ENCODE measurements at regions not wholly inside any gene's neighbourhood (a gene's known extent, or its start where the extent isn't known, plus 50 kb on each side); places are given as distances from the start of the nearest gene placed in this dataset.

DNA sequence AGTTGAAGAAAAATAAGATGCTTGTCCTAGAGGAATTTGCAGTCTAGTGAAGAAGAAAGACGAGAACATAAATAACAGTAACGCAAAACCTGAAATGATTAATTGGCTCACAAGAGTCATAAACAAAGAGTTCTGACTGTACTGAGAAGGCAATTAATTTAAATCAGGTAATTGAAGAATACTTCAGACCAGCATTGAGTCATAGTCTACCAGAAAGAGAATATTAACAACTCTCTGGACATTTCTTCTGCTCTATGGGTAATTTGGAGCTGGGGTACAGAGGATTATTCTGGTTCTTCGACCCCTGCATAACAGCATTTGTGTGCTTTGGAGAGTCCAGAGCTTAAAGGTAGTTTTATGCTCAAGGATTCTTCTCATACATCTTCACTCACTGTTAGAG lies 390.3 kb upstream of the DCN start:
- Mint-ChIP-seq H3K9me3 (no peaks in the 10 kb centered on the region), H3K36me3 (no peaks in the 10 kb centered on the region), H3K27me3 (peaks cover 5% of the 10 kb centered on the region), H3K27ac (no peak overlapping the region), H3K4me3 (no peak overlapping the region), H3K4me1 (peaks cover 3 to 5% (median 4%) of the 10 kb centered on the region in 4 donors)
- H3K9me3 ChIP-seq (ENCODE audit: control insufficient read depth in 2 of 2, low read length in 2 of 2) = no peaks in the 10 kb centered on the region
- DNase-seq (no peak), ATAC-seq (ENCODE audit: low read depth in 2 of 2) (no peak)
- H3K4me3 ChIP-seq (ENCODE audit: low read depth, low read length) = no peak overlapping the region
- no peaks in the 10 kb centered on the region for H3K27me3 ChIP-seq (ENCODE audit: control insufficient read depth, insufficient read depth, low read length)
- no peak overlapping the region for H3K27ac ChIP-seq (ENCODE audit: insufficient read depth, low read length, poor library complexity, severe bottlenecking)
- no peaks in the 10 kb centered on the region for H3K4me1 ChIP-seq (ENCODE audit: control insufficient read depth, insufficient read depth, low read length, poor library complexity, severe bottlenecking)
- no peaks in the 10 kb centered on the region for H3K36me3 ChIP-seq (ENCODE audit: control insufficient read depth, insufficient read depth, low read length)

GRCh38 chr12:91567100-91567485 lies 384.5 kb upstream of the DCN start:
- H3K36me3 Mint-ChIP-seq = peaks cover 5% of the 10 kb centered on the region
- no peak overlapping the region for H3K27ac ChIP-seq (ENCODE audit: insufficient read depth, low read length, poor library complexity, severe bottlenecking)
- H3K4me1 Mint-ChIP-seq = peaks cover 6 to 16% (median 13%) of the 10 kb centered on the region in 4 donors
- no peaks in the 10 kb centered on the region for H3K9me3 ChIP-seq (ENCODE audit: control insufficient read depth in 2 of 2, low read length in 2 of 2)
- no peaks in the 10 kb centered on the region for H3K36me3 ChIP-seq (ENCODE audit: control insufficient read depth, insufficient read depth, low read length)
- H3K27ac Mint-ChIP-seq = no peak overlapping the region
- no peaks in the 10 kb centered on the region for H3K27me3 ChIP-seq (ENCODE audit: control insufficient read depth, insufficient read depth, low read length)
- no peaks in the 10 kb centered on the region for H3K9me3 Mint-ChIP-seq
- no peak overlapping the region for H3K4me3 Mint-ChIP-seq
- DNase-seq (no peak), ATAC-seq (ENCODE audit: low read depth in 2 of 2) (no peak)
- H3K4me1 ChIP-seq (ENCODE audit: control insufficient read depth, insufficient read depth, low read length, poor library complexity, severe bottlenecking) = peaks cover 4% of the 10 kb centered on the region
- no peak overlapping the region for H3K4me3 ChIP-seq (ENCODE audit: low read depth, low read length)
- H3K27me3 Mint-ChIP-seq = no peaks in the 10 kb centered on the region

- Histone ChIP-seq H3K27ac (ENCODE audit: insufficient read depth, low read length, poor library complexity, severe bottlenecking) (no peak overlapping the region), H3K4me3 (ENCODE audit: low read depth, low read length) (no peak overlapping the region), H3K4me1 (ENCODE audit: control insufficient read depth, insufficient read depth, low read length, poor library complexity, severe bottlenecking) (peaks cover 4% of the 10 kb centered on the region), H3K36me3 (ENCODE audit: control insufficient read depth, insufficient read depth, low read length) (no peaks in the 10 kb centered on the region), H3K27me3 (ENCODE audit: control insufficient read depth, insufficient read depth, low read length) (no peaks in the 10 kb centered on the region), H3K9me3 (ENCODE audit: control insufficient read depth in 2 of 2, low read length in 2 of 2) (no peaks in the 10 kb centered on the region)
- Mint-ChIP-seq H3K9me3 (no peaks in the 10 kb centered on the region), H3K27me3 (no peaks in the 10 kb centered on the region), H3K27ac (no peak overlapping the region), H3K4me3 (no peak overlapping the region), H3K36me3 (peaks cover 7% of the 10 kb centered on the region), H3K4me1 (peaks cover 11 to 19% (median 16%) of the 10 kb centered on the region in 4 donors)
- DNase-seq (no peak), ATAC-seq (ENCODE audit: low read depth in 2 of 2) (no peak)
Measured at GRCh38 chr12:91566328-91567099, 383.9 kb upstream of the DCN start.

GRCh38 chr12:91565846-91566245 lies 383.2 kb upstream of the DCN start:
- H3K9me3 Mint-ChIP-seq = no peaks in the 10 kb centered on the region
- H3K36me3 Mint-ChIP-seq = peaks cover 7% of the 10 kb centered on the region
- no peaks in the 10 kb centered on the region for H3K9me3 ChIP-seq (ENCODE audit: control insufficient read depth in 2 of 2, low read length in 2 of 2)
- H3K27ac Mint-ChIP-seq = no peak overlapping the region
- DNase-seq = no peak
- no peak overlapping the region for H3K27ac ChIP-seq (ENCODE audit: insufficient read depth, low read length, poor library complexity, severe bottlenecking)
- ATAC-seq (ENCODE audit: low read depth in 2 of 2) = no peak
- no peaks in the 10 kb centered on the region for H3K27me3 ChIP-seq (ENCODE audit: control insufficient read depth, insufficient read depth, low read length)
- no peak overlapping the region for H3K4me3 ChIP-seq (ENCODE audit: low read depth, low read length)
- no peaks in the 10 kb centered on the region for H3K27me3 Mint-ChIP-seq
- no peak overlapping the region for H3K4me3 Mint-ChIP-seq
- H3K4me1 ChIP-seq (ENCODE audit: control insufficient read depth, insufficient read depth, low read length, poor library complexity, severe bottlenecking) = peaks cover 4% of the 10 kb centered on the region
- peaks cover 17 to 23% (median 18%) of the 10 kb centered on the region in 4 donors for H3K4me1 Mint-ChIP-seq
- H3K36me3 ChIP-seq (ENCODE audit: control insufficient read depth, insufficient read depth, low read length) = no peaks in the 10 kb centered on the region

- H3K27me3 Mint-ChIP-seq = no peaks in the 10 kb centered on the region
- H3K36me3 Mint-ChIP-seq = peaks cover 7% of the 10 kb centered on the region
- Histone ChIP-seq H3K36me3 (ENCODE audit: control insufficient read depth, insufficient read depth, low read length) (no peaks in the 10 kb centered on the region), H3K4me3 (ENCODE audit: low read depth, low read length) (no peak overlapping the region), H3K27ac (ENCODE audit: insufficient read depth, low read length, poor library complexity, severe bottlenecking) (no peak overlapping the region), H3K4me1 (ENCODE audit: control insufficient read depth, insufficient read depth, low read length, poor library complexity, severe bottlenecking) (peaks cover 4% of the 10 kb centered on the region), H3K9me3 (ENCODE audit: control insufficient read depth in 2 of 2, low read length in 2 of 2) (no peaks in the 10 kb centered on the region), H3K27me3 (ENCODE audit: control insufficient read depth, insufficient read depth, low read length) (no peaks in the 10 kb centered on the region)
- H3K27ac Mint-ChIP-seq = peak overlapping the region in 2 of 3 donors; percentile 15 to 51
- H3K9me3 Mint-ChIP-seq = peaks cover 0 to 2% (median 0%) of the 10 kb centered on the region in 7 donors
- ATAC-seq (ENCODE audit: low read depth in 2 of 2) = no peak
- H3K4me3 Mint-ChIP-seq = no peak overlapping the region
- DNase-seq = peak in 1 of 3 donors; percentile 7
- peaks cover 17 to 23% (median 18%) of the 10 kb centered on the region in 4 donors for H3K4me1 Mint-ChIP-seq
Measured at GRCh38 chr12:91565246-91565645, 382.6 kb upstream of the DCN start.

DNA sequence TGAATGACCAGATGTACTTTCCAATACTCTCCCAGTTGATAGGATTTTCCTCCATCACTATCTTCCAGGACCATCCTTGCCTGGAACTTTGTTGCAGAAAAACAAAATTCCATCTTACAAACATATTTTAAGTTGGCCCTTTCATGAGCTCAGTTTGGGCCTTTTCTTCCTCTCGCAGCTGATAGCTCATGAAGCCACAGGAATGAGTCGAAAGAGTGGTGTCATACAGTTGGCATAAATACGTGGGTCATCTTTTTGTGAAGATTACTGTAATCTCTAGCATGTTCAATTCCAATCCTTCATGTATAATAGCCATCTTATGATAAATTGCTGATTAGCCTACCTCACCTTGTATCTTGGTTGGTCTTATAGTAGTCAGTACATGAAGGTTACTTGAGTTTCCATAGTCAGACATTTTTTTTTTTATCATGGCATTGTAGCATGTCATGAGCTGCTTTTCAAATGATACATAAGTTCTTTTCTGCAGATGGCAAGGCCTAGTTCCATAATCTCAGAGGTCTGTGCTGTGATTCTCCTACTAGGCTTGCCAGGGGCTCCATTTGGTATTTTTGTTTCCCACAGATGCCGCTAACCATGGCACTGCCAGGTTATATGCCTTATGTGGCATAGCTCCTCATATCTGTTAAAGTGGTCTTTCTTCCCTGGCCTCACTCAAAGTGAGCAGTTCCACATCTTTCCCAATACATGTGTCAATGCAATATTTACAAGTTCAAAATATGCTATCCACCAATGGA lies 380.6 kb upstream of the DCN start:
- no peaks in the 10 kb centered on the region for H3K27me3 ChIP-seq (ENCODE audit: control insufficient read depth, insufficient read depth, low read length)
- H3K27ac ChIP-seq (ENCODE audit: insufficient read depth, low read length, poor library complexity, severe bottlenecking) = no peak overlapping the region
- DNase-seq (no peak), ATAC-seq (ENCODE audit: low read depth in 2 of 2) (no peak)
- peaks cover 0 to 12% (median 4%) of the 10 kb centered on the region in 7 donors for H3K9me3 Mint-ChIP-seq
- H3K4me3 ChIP-seq (ENCODE audit: low read depth, low read length) = no peak overlapping the region
- H3K4me3 Mint-ChIP-seq = peak overlapping the region in 1 of 4 donors; percentile 32
- H3K27ac Mint-ChIP-seq = peak overlapping the region; percentile 82 to 94 (median 91)
- no peaks in the 10 kb centered on the region for H3K36me3 ChIP-seq (ENCODE audit: control insufficient read depth, insufficient read depth, low read length)
- H3K4me1 Mint-ChIP-seq = peaks cover 17 to 23% (median 20%) of the 10 kb centered on the region in 4 donors
- no peaks in the 10 kb centered on the region for H3K27me3 Mint-ChIP-seq
- peaks cover 4% of the 10 kb centered on the region for H3K4me1 ChIP-seq (ENCODE audit: control insufficient read depth, insufficient read depth, low read length, poor library complexity, severe bottlenecking)
- no peaks in the 10 kb centered on the region for H3K9me3 ChIP-seq (ENCODE audit: control insufficient read depth in 2 of 2, low read length in 2 of 2)
- H3K36me3 Mint-ChIP-seq = peaks cover 11% of the 10 kb centered on the region

DNA sequence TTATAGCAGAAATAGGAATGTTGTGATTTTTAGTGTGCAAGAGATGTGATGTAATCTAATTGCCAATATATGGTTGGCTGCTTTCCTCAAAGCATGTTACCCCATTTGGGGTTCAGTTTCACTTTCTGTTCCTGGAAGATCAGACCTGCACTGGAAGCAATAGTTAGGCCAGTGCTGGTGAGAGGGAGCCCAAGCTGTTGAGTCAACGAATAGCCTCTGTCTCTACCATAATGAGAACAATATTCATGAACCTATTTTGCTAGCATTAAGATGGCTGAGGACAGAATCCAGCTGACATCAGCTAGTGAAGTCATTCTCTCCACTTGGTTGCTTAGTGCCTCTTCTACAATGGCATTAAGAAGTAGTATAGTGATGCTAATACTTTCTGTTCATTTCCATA lies 379.9 kb upstream of the DCN start:
- H3K27ac Mint-ChIP-seq = peak overlapping the region; percentile 82 to 94 (median 91)
- H3K27ac ChIP-seq (ENCODE audit: insufficient read depth, low read length, poor library complexity, severe bottlenecking) = no peak overlapping the region
- peaks cover 0 to 12% (median 5%) of the 10 kb centered on the region in 7 donors for H3K9me3 Mint-ChIP-seq
- peaks cover 17 to 23% (median 20%) of the 10 kb centered on the region in 4 donors for H3K4me1 Mint-ChIP-seq
- no peaks in the 10 kb centered on the region for H3K9me3 ChIP-seq (ENCODE audit: control insufficient read depth in 2 of 2, low read length in 2 of 2)
- no peaks in the 10 kb centered on the region for H3K27me3 Mint-ChIP-seq
- DNase-seq (peak in 2 of 3 donors; percentile 20 to 79), ATAC-seq (ENCODE audit: low read depth in 2 of 2) (peak; percentile 83 to 85)
- H3K4me1 ChIP-seq (ENCODE audit: control insufficient read depth, insufficient read depth, low read length, poor library complexity, severe bottlenecking) = peaks cover 4% of the 10 kb centered on the region
- peak overlapping the region in 3 of 4 donors; percentile 10 to 56 (median 31) for H3K4me3 Mint-ChIP-seq
- peak overlapping the region; percentile 45 for H3K4me3 ChIP-seq (ENCODE audit: low read depth, low read length)
- no peaks in the 10 kb centered on the region for H3K27me3 ChIP-seq (ENCODE audit: control insufficient read depth, insufficient read depth, low read length)
- no peaks in the 10 kb centered on the region for H3K36me3 ChIP-seq (ENCODE audit: control insufficient read depth, insufficient read depth, low read length)
- H3K36me3 Mint-ChIP-seq = peaks cover 11% of the 10 kb centered on the region
